Mesenchymal stem cell (in vitro differentiated cells and primary cell): ENCODE measurements at regions not wholly inside any gene's neighbourhood (a gene's known extent, or its start where the extent isn't known, plus 50 kb on each side); places are given as distances from the start of the nearest gene placed in this dataset.

Experiments used
- DNase-seq: peaks from one replicate; pipeline ENCODE4 v3.0.0-alpha.2; 2013
- H2AFZ ChIP-seq: one replicate; pipeline ENCODE4 v1.6.1; 2013; ENCODE audit warnings: low read depth, mild to moderate bottlenecking, control low read depth, inconsistent platforms, low read length, moderate library complexity
- H2AK5ac ChIP-seq: 2 replicates; pipeline ENCODE4 v1.6.1; 2013; ENCODE audit warnings: low read length, moderate library complexity, mild to moderate bottlenecking, inconsistent platforms; ENCODE audit not compliant: severe bottlenecking
- H2BK120ac ChIP-seq: one replicate; pipeline ENCODE4 v1.6.1; 2013; ENCODE audit warnings: low read depth, mild to moderate bottlenecking, inconsistent platforms, low read length, moderate library complexity
- H2BK12ac ChIP-seq, 2 experiments: one replicate each; pipeline ENCODE4 v1.6.1; 2013; ENCODE audit warnings: inconsistent platforms in 2 of 2, low read length in 2 of 2, mild to moderate bottlenecking in 2 of 2, moderate library complexity in 2 of 2, control low read depth in 1 of 2
- H2BK15ac ChIP-seq: one replicate; pipeline ENCODE4 v1.6.1; 2013; ENCODE audit warnings: mild to moderate bottlenecking, low read depth, inconsistent platforms; ENCODE audit not compliant: poor library complexity, severe bottlenecking
- H2BK5ac ChIP-seq: 2 replicates; pipeline ENCODE4 v1.6.1; 2013; ENCODE audit warnings: low read depth, mild to moderate bottlenecking, low read length, control low read depth, inconsistent platforms; ENCODE audit not compliant: poor library complexity, severe bottlenecking
- H3K14ac ChIP-seq, 2 experiments: one replicate each; pipeline ENCODE4 v1.6.1; 2013; ENCODE audit warnings: inconsistent platforms in 2 of 2, low read length in 2 of 2, control low read depth in 1 of 2, mild to moderate bottlenecking in 1 of 2, moderate library complexity in 1 of 2
- H3K18ac ChIP-seq, 2 experiments: one replicate each; pipeline ENCODE4 v1.6.1; 2013; ENCODE audit warnings: inconsistent platforms in 2 of 2, low read length in 2 of 2, control low read depth in 1 of 2, low read depth in 1 of 2, mild to moderate bottlenecking in 1 of 2
- H3K23ac ChIP-seq, 2 experiments: one replicate each; pipeline ENCODE4 v1.6.1; 2013; ENCODE audit warnings: inconsistent platforms in 2 of 2, low read length in 2 of 2, mild to moderate bottlenecking in 2 of 2, moderate library complexity in 2 of 2, control low read depth in 1 of 2
- H3K27ac ChIP-seq: 2 replicates; pipeline ENCODE4 v1.5.1; 2013; ENCODE audit warnings: mild to moderate bottlenecking, moderate library complexity, low read length, control low read depth, inconsistent platforms; ENCODE audit not compliant: poor library complexity, severe bottlenecking
- H3K27me3 ChIP-seq, 2 experiments: 2 replicates each; pipeline versions ENCODE4 v1.6.1 to v1.7.0; 2013; ENCODE audit warnings: low read length in 2 of 2, mild to moderate bottlenecking in 2 of 2, moderate library complexity in 2 of 2, control low read depth in 1 of 2, inconsistent platforms in 1 of 2; ENCODE audit not compliant: control insufficient read depth in 1 of 2, insufficient read depth in 1 of 2
- H3K36me3 ChIP-seq, 2 experiments: 2 replicates each; pipeline versions ENCODE4 v1.6.1 to v1.7.0; 2013; ENCODE audit warnings: low read length in 2 of 2, control low read depth in 1 of 2, inconsistent platforms in 1 of 2, low read depth in 1 of 2, mild to moderate bottlenecking in 1 of 2; ENCODE audit not compliant: insufficient read depth in 2 of 2, control insufficient read depth in 1 of 2
- H3K4ac ChIP-seq, 2 experiments: one replicate each; pipeline ENCODE4 v1.6.1; 2013; ENCODE audit warnings: inconsistent platforms in 2 of 2, low read length in 2 of 2, mild to moderate bottlenecking in 2 of 2, moderate library complexity in 2 of 2, control low read depth in 1 of 2, low read depth in 1 of 2
- H3K4me1 ChIP-seq: 2 replicates; pipeline ENCODE4 v1.6.1; 2013; ENCODE audit warnings: low read depth, low read length, control low read depth; ENCODE audit not compliant: control insufficient read depth, insufficient read depth
- H3K4me2 ChIP-seq: 2 replicates; pipeline ENCODE4 v1.6.1; 2013; ENCODE audit warnings: low read length, mild to moderate bottlenecking, inconsistent platforms; ENCODE audit not compliant: poor library complexity, severe bottlenecking
- H3K4me3 ChIP-seq, 2 experiments: 2 replicates each; pipeline versions ENCODE4 v1.5.1 to v1.7.0; 2013; ENCODE audit warnings: low read length in 2 of 2, mild to moderate bottlenecking in 2 of 2, control low read depth in 1 of 2, low read depth in 1 of 2; ENCODE audit not compliant: insufficient read depth in 1 of 2
- H3K79me1 ChIP-seq: replicated peaks from 2 replicates; pipeline ENCODE4 v1.6.1; 2013; ENCODE audit warnings: mild to moderate bottlenecking, control low read depth, low read length, inconsistent platforms; ENCODE audit not compliant: poor library complexity, severe bottlenecking
- H3K9ac ChIP-seq: 2 replicates; pipeline ENCODE4 v1.7.0; 2013; ENCODE audit warnings: mild to moderate bottlenecking, low read length, moderate library complexity
- H3K9me3 ChIP-seq: 2 replicates; pipeline ENCODE4 v1.7.0; 2013; ENCODE audit warnings: mild to moderate bottlenecking, low read length; ENCODE audit not compliant: control insufficient read depth
- H4K8ac ChIP-seq: one replicate; pipeline ENCODE4 v1.6.1; 2013; ENCODE audit warnings: inconsistent platforms, mild to moderate bottlenecking, low read length, moderate library complexity
- H4K91ac ChIP-seq: one replicate; pipeline ENCODE4 v1.6.1; 2013; ENCODE audit warnings: mild to moderate bottlenecking, low read length, inconsistent platforms
- WGBS: methylation state at CpG from one replicate; pipeline ENCODE4 v1.1.7; 2013; ENCODE audit warnings: mixed read lengths; 5-methylcytosine and 5-hydroxymethylcytosine counted together

- H3K9ac ChIP-seq: no peak overlapping the region
- no peak overlapping the region for H2BK120ac ChIP-seq
- H3K18ac ChIP-seq: no peak overlapping the region
- no peak overlapping the region for H2BK12ac ChIP-seq
- H3K4me1 ChIP-seq: no peaks in the 10 kb centered on the region
- H3K23ac ChIP-seq: no peak overlapping the region
- H4K8ac ChIP-seq: no peak overlapping the region
- H3K14ac ChIP-seq: no peak overlapping the region
- no peak overlapping the region for H2BK5ac ChIP-seq
- no peaks in the 10 kb centered on the region for H3K9me3 ChIP-seq
- H3K79me1 ChIP-seq: no peaks in the 10 kb centered on the region
- no peaks in the 10 kb centered on the region for H3K36me3 ChIP-seq
- no peak overlapping the region for H3K4me2 ChIP-seq
- no peak overlapping the region for H2AFZ ChIP-seq
- H4K91ac ChIP-seq: no peak overlapping the region
- no peak overlapping the region for H3K27ac ChIP-seq
- H3K4me3 ChIP-seq: no peak overlapping the region
- H3K4ac ChIP-seq: no peak overlapping the region
- 83% methylated on average over 4 of the region's 5 CpGs for WGBS
- H3K27me3 ChIP-seq: peaks cover 4 to 9% of the 10 kb centered on the region in 2 experiments
- H2AK5ac ChIP-seq: no peak overlapping the region
- DNase-seq: no peak
- no peak overlapping the region for H2BK15ac ChIP-seq
Measured at GRCh38 chr9:86525182-86525581, 171.0 kb upstream of the TUT7 start.

GRCh38 chr9:86521977-86522376 lies 167.8 kb upstream of the TUT7 start:
- Histone ChIP-seq H3K4me1 (no peaks in the 10 kb centered on the region), H2BK5ac (no peak overlapping the region), H3K18ac (no peak overlapping the region), H2AFZ (no peak overlapping the region), H4K8ac (no peak overlapping the region), H3K27me3 (peaks cover 4 to 9% of the 10 kb centered on the region in 2 experiments), H2BK15ac (no peak overlapping the region), H3K9me3 (no peaks in the 10 kb centered on the region), H2BK12ac (no peak overlapping the region), H2AK5ac (no peak overlapping the region), H3K23ac (no peak overlapping the region), H3K79me1 (no peaks in the 10 kb centered on the region), H3K14ac (no peak overlapping the region), H3K4me3 (no peak overlapping the region), H3K9ac (no peak overlapping the region), H3K4ac (no peak overlapping the region), H4K91ac (no peak overlapping the region), H2BK120ac (no peak overlapping the region), H3K27ac (no peak overlapping the region), H3K36me3 (no peaks in the 10 kb centered on the region), H3K4me2 (no peak overlapping the region)
- 91% methylated on average over 4 of the region's 5 CpGs for WGBS
- DNase-seq: no peak

GRCh38 chr9:86521322-86521721 lies 167.1 kb upstream of the TUT7 start:
- Histone ChIP-seq H3K9ac (no peak overlapping the region), H2BK5ac (no peak overlapping the region), H2AFZ (no peak overlapping the region), H3K36me3 (no peaks in the 10 kb centered on the region), H3K4me1 (peaks cover 1% of the 10 kb centered on the region), H4K91ac (no peak overlapping the region), H3K4me2 (no peak overlapping the region), H2AK5ac (no peak overlapping the region), H2BK15ac (no peak overlapping the region), H3K23ac (no peak overlapping the region), H3K9me3 (no peaks in the 10 kb centered on the region), H4K8ac (no peak overlapping the region), H3K4ac (no peak overlapping the region), H3K18ac (no peak overlapping the region), H3K4me3 (no peak overlapping the region), H3K27me3 (peaks cover 3 to 5% of the 10 kb centered on the region in 2 experiments), H3K27ac (no peak overlapping the region), H3K14ac (no peak overlapping the region), H3K79me1 (no peaks in the 10 kb centered on the region), H2BK12ac (no peak overlapping the region), H2BK120ac (no peak overlapping the region)
- 88% methylated on average over 4 of the region's 4 CpGs for WGBS
- no peak for DNase-seq

GRCh38 chr9:86519066-86519615 lies 164.9 kb upstream of the TUT7 start:
- Histone ChIP-seq H2AK5ac (no peak overlapping the region), H3K18ac (no peak overlapping the region), H2BK12ac (no peak overlapping the region), H3K4me2 (no peak overlapping the region), H3K36me3 (no peaks in the 10 kb centered on the region), H3K4ac (no peak overlapping the region), H3K79me1 (no peaks in the 10 kb centered on the region), H4K8ac (no peak overlapping the region), H3K9me3 (no peaks in the 10 kb centered on the region), H2BK5ac (no peak overlapping the region), H3K27me3 (no peaks in the 10 kb centered on the region), H3K9ac (no peak overlapping the region), H3K14ac (no peak overlapping the region), H3K4me3 (no peak overlapping the region), H3K27ac (no peak overlapping the region), H3K4me1 (peaks cover 1% of the 10 kb centered on the region), H3K23ac (no peak overlapping the region), H2AFZ (no peak overlapping the region), H4K91ac (no peak overlapping the region), H2BK15ac (no peak overlapping the region), H2BK120ac (no peak overlapping the region)
- DNase-seq: no peak
